A673 (cell line): ENCODE measurements at regions not wholly inside any gene's neighbourhood (a gene's known extent, or its start where the extent isn't known, plus 50 kb on each side); places are given as distances from the start of the nearest gene placed in this dataset.

Source experiments
- BruUV-seq: library from RNA; stranded (reverse); fragments of 400-500 nt; replicated peaks from 2 replicates; lab custom pipeline; 2021; lab: Mats Ljungman, UMichigan
- CTCF ChIA-PET: fragments of 300-600 bp; sonication (Branson Sonifier 250); formaldehyde crosslinking; loops from one replicate; lab custom pipeline; 2022; ENCODE audit warnings: antibody characterized with exemption; lab: Charles Lee
- POLR2A ChIA-PET: fragments of 300-600 bp; sonication (Branson Sonifier 250); formaldehyde crosslinking; loops from one replicate; lab custom pipeline; 2022; ENCODE audit warnings: antibody characterized with exemption; ENCODE audit not compliant: low non-redundant PET; lab: Charles Lee
- DNase-seq: peaks from one replicate; pipeline ENCODE4 v3.0.0-alpha.2; 2015; ENCODE audit warnings: low spot score
- H3K27ac ChIP-seq: fragments of 200-600 bp; sonication (generic); 2 replicates; pipeline ENCODE4 v1.5.1; 2016; ENCODE audit warnings: mixed run types, low read depth, mild to moderate bottlenecking, mixed read lengths, antibody characterized with exemption, low read length; ENCODE audit not compliant: poor library complexity, severe bottlenecking
- H3K27me3 ChIP-seq: fragments of 200-600 bp; sonication (generic); replicated peaks from 2 replicates; pipeline ENCODE4 v1.6.1; 2017; ENCODE audit warnings: mixed run types, low read depth, mild to moderate bottlenecking, mixed read lengths, antibody characterized with exemption, low read length; ENCODE audit not compliant: insufficient read depth, poor library complexity
- H3K36me3 ChIP-seq: fragments of 200-600 bp; sonication (generic); 2 replicates; pipeline ENCODE4 v1.6.1; 2016; ENCODE audit warnings: mixed run types, mild to moderate bottlenecking, mixed read lengths, antibody characterized with exemption, low read length; ENCODE audit not compliant: insufficient read depth, poor library complexity, severe bottlenecking
- H3K4me1 ChIP-seq: fragments of 200-600 bp; sonication (generic); 2 replicates; pipeline ENCODE4 v1.6.1; 2017; ENCODE audit warnings: mixed run types, mild to moderate bottlenecking, mixed read lengths, antibody characterized with exemption, low read length; ENCODE audit not compliant: insufficient read depth, poor library complexity, severe bottlenecking
- H3K4me3 ChIP-seq: fragments of 200-600 bp; sonication (generic); 2 replicates; pipeline ENCODE4 v1.5.1; 2016; ENCODE audit warnings: low read depth, mixed run types, mild to moderate bottlenecking, mixed read lengths, low read length; ENCODE audit not compliant: poor library complexity, severe bottlenecking
- H3K9me3 ChIP-seq: fragments of 200-600 bp; sonication (generic); 2 replicates; pipeline ENCODE4 v1.6.1; 2016; ENCODE audit warnings: mixed run types, low read depth, mild to moderate bottlenecking, mixed read lengths, antibody characterized with exemption, low read length; ENCODE audit not compliant: poor library complexity, severe bottlenecking
- EZH2 ChIP-seq: fragments of 200-600 bp; sonication (generic); IDR thresholded peaks from 2 replicates; pipeline ENCODE4 v1.6.1; 2017; ENCODE audit warnings: borderline replicate concordance, low read depth, mild to moderate bottlenecking, mixed read lengths, antibody characterized with exemption, low read length; ENCODE audit not compliant: poor library complexity, severe bottlenecking
- intact Hi-C: fragments of 100-400 bp; cut with micrococcal nuclease; formaldehyde crosslinking; loops from one replicate; pipeline ENCODE4 v1.10.0; 2022; ENCODE audit not compliant: unreplicated experiment
- TF ChIP-seq, protein P1 (sequence below): fragments of 300-800, 200-600 bp; sonication (generic); conservative IDR thresholded peaks from 2 replicates; pipeline ENCODE4 v1.5.1; 2017; ENCODE audit warnings: low read depth, mild to moderate bottlenecking, antibody characterized with exemption, low read length, moderate library complexity, mixed read lengths

DNA sequence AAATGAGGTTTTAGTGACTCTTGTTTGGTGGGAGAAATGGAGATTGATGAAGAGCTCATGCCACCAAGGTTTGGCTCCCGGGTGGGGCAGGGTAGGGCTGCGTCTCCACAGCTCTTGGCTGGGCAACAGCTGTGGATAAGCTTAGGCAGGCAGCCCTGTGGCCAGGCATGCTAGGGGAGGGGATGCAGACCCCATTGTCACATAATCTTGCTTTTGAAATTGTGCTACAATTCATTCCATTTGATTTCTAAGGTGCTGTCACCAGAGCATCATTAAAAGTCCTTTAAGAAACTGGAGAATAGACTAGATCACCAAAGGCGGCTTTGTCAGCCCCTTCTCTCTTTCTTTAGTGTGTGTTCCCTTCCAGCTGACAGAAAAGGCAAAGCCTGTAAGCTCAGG lies 574.2 kb upstream of the JAG1 start:
- H3K27me3 ChIP-seq = no peaks in the 10 kb centered on the region
- ChIA-PET POLR2A (no interaction called here), CTCF (no interaction called here)
- no peak for DNase-seq
- intact Hi-C loops = no loop called here
- H3K9me3 ChIP-seq = no peaks in the 10 kb centered on the region
- no peak overlapping the region for H3K27ac ChIP-seq
- H3K4me1 ChIP-seq = peaks cover 9% of the 10 kb centered on the region
- BruUV-seq = no TSS peak
- no peak overlapping the region for H3K4me3 ChIP-seq
- no peaks in the 10 kb centered on the region for H3K36me3 ChIP-seq
- TF ChIP-seq, protein P1, sequence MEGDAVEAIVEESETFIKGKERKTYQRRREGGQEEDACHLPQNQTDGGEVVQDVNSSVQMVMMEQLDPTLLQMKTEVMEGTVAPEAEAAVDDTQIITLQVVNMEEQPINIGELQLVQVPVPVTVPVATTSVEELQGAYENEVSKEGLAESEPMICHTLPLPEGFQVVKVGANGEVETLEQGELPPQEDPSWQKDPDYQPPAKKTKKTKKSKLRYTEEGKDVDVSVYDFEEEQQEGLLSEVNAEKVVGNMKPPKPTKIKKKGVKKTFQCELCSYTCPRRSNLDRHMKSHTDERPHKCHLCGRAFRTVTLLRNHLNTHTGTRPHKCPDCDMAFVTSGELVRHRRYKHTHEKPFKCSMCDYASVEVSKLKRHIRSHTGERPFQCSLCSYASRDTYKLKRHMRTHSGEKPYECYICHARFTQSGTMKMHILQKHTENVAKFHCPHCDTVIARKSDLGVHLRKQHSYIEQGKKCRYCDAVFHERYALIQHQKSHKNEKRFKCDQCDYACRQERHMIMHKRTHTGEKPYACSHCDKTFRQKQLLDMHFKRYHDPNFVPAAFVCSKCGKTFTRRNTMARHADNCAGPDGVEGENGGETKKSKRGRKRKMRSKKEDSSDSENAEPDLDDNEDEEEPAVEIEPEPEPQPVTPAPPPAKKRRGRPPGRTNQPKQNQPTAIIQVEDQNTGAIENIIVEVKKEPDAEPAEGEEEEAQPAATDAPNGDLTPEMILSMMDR = no peak
- no peak for TF ChIP-seq EZH2

DNA sequence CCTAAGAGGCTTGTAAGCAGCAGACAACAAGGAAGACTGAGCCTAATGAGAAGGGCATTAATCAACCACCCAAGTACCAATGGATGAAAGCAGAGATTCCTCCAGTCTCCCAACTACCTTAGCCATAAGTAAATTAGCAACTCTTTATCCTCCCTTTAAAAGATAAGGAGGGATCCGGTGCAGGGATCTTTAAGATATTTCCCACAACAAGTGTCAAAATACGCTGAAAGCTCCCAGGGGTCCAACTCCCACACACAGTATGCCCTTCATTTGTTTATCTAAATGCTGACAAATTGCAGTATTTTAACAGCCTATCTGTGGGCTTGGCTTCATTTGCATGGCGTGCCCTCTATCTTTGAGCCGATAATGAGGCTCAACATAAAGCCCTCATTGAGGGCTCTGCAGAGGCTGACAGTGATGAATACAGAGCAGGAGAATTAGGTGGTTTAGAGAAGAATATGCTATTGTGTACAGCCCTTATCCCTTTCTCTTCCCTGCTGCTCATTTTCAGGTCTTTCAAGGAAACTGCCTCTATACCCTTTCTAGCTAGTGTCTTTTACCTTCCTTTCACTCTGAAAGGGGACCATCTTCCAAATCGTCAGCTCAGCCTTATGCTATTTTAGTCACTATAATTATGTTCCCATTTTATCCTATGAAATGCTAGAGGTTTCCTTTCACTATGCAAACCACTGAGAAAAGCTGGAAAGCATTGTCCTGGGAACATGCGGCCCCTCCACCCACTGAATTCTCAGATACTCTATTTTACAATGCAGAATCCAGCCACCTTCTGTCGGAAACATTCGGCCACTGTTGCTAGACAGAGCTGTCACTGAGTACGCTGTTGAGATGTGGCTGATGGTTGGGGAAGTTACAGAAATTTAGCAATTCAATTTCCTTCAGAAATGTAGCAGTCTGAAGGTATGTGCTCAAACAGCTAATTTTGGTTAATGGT lies 575.2 kb upstream of the JAG1 start:
- Histone ChIP-seq H3K36me3 (no peaks in the 10 kb centered on the region), H3K27ac (no peak overlapping the region), H3K4me1 (peaks cover 9% of the 10 kb centered on the region), H3K27me3 (no peaks in the 10 kb centered on the region), H3K9me3 (no peaks in the 10 kb centered on the region), H3K4me3 (no peak overlapping the region)
- intact Hi-C loops = no loop called here
- CTCF ChIA-PET = interaction anchor here (0.9 kb wide), 1 partner anchor 12 kb away, joined by 3 read pairs; no protein-coding TSS in a partner anchor
- no peak for TF ChIP-seq EZH2
- TF ChIP-seq, protein P1 = no peak
- no TSS peak for BruUV-seq
- peak; percentile 64 for DNase-seq
- POLR2A ChIA-PET = no interaction called here

DNA sequence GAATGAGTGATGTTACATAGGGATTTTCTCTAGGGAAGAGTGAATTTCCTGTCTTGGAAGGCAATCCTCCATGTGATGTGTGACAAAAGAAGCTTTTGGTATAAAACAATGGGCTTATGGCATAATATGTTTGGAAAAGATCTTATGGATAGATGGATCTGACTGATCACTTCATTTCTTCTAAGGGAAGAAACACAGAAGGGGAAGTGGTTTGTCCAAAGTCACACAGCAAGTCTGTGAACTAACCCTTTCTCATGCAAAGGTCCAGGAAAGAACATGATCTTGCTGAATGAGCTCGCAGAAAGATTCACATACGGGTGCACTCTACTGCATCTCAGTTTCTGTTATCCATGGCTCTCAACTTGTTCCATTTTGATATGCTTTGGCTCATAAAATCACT lies 575.9 kb upstream of the JAG1 start:
- POLR2A ChIA-PET = no interaction called here
- H3K4me1 ChIP-seq = peaks cover 9% of the 10 kb centered on the region
- peaks cover 4% of the 10 kb centered on the region for H3K9me3 ChIP-seq
- H3K27ac ChIP-seq = no peak overlapping the region
- no peaks in the 10 kb centered on the region for H3K36me3 ChIP-seq
- no peaks in the 10 kb centered on the region for H3K27me3 ChIP-seq
- CTCF ChIA-PET = interaction anchor here (0.9 kb wide), 1 partner anchor 11 kb away, joined by 3 read pairs; no protein-coding TSS in a partner anchor
- TF ChIP-seq, protein P1 = no peak
- intact Hi-C loops = no loop called here
- BruUV-seq = no TSS peak
- DNase-seq = no peak
- H3K4me3 ChIP-seq = no peak overlapping the region
